PFSK-1 (cell line): ENCODE measurements at regions not wholly inside any gene's neighbourhood (a gene's known extent, or its start where the extent isn't known, plus 50 kb on each side); places are given as distances from the start of the nearest gene placed in this dataset.

Source experiments
- FOXP2 ChIP-seq: optimal IDR thresholded peaks from 2 replicates; pipeline ENCODE3; 2011; ENCODE audit warnings: borderline replicate concordance, control low read depth, inconsistent platforms; ENCODE audit not compliant: insufficient read depth; ENCODE audit errors: extremely low read length, extremely low read depth
- POLR2AphosphoS5 ChIP-seq: IDR thresholded peaks from 2 replicates; pipeline ENCODE4 v1.6.1; 2012; ENCODE audit warnings: low read depth, mild to moderate bottlenecking, control low read depth, low read length, moderate library complexity
- REST ChIP-seq, 2 experiments: IDR thresholded peaks; 2 replicates each; pipeline versions ENCODE4 v1.6.1 to v1.8.0; 2011 to 2012; ENCODE audit warnings: low read depth in 2 of 2, low read length in 2 of 2, control low read depth in 1 of 2, inconsistent platforms in 1 of 2, mild to moderate bottlenecking in 1 of 2, moderate library complexity in 1 of 2; ENCODE audit not compliant: insufficient read depth in 1 of 2
- SIN3A ChIP-seq: IDR thresholded peaks from 2 replicates; pipeline ENCODE4 v1.6.1; 2012; ENCODE audit warnings: mild to moderate bottlenecking, low read length, moderate library complexity, borderline replicate concordance; ENCODE audit not compliant: insufficient read depth
- TAF1 ChIP-seq: IDR thresholded peaks from 2 replicates; pipeline ENCODE4 v1.6.1; 2012; ENCODE audit warnings: low read length, control low read depth, borderline replicate concordance; ENCODE audit not compliant: insufficient read depth

GRCh38 chr13:79194272-79194671 lies 211.8 kb downstream of the RBM26 start:
- TF ChIP-seq FOXP2 (no peak), POLR2AphosphoS5 (no peak), REST (IDR thresholded peaks at IDR 0.05; ENCODE audit: insufficient read depth in 1 of 2, low read depth in 2 of 2, low read length in 2 of 2) (no peak), SIN3A (no peak), TAF1 (no peak)

- TF ChIP-seq FOXP2 (no peak), REST (IDR thresholded peaks at IDR 0.05; ENCODE audit: insufficient read depth in 1 of 2, low read depth in 2 of 2, low read length in 2 of 2) (no peak), POLR2AphosphoS5 (no peak), SIN3A (no peak), TAF1 (no peak)
These were observed 214.6 kb downstream of the RBM26 start for GRCh38 chr13:79191501-79191900.

- TF ChIP-seq POLR2AphosphoS5 (no peak), FOXP2 (no peak), TAF1 (no peak), REST (IDR thresholded peaks at IDR 0.05; ENCODE audit: insufficient read depth in 1 of 2, low read depth in 2 of 2, low read length in 2 of 2) (no peak), SIN3A (no peak)
These were observed 215.1 kb downstream of the RBM26 start for GRCh38 chr13:79190932-79191331.

- TF ChIP-seq REST (IDR thresholded peaks at IDR 0.05; ENCODE audit: insufficient read depth in 1 of 2, low read depth in 2 of 2, low read length in 2 of 2) (no peak), POLR2AphosphoS5 (no peak), SIN3A (no peak), TAF1 (no peak), FOXP2 (no peak)
These were observed 218.0 kb downstream of the RBM26 start for GRCh38 chr13:79187917-79188690.

- no peak for TF ChIP-seq FOXP2
- TF ChIP-seq REST (IDR thresholded peaks at IDR 0.05; ENCODE audit: insufficient read depth in 1 of 2, low read depth in 2 of 2, low read length in 2 of 2), result no peak
- no peak for TF ChIP-seq SIN3A
- no peak for TF ChIP-seq TAF1
- TF ChIP-seq POLR2AphosphoS5, result no peak
These were observed 220.5 kb downstream of the RBM26 start for GRCh38 chr13:79185580-79185979.
